ENCODE measurements at regions not wholly inside any gene's neighbourhood (a gene's known extent, or its start where the extent isn't known, plus 50 kb on each side); places are given as distances from the start of the nearest gene placed in this dataset.

DNA sequence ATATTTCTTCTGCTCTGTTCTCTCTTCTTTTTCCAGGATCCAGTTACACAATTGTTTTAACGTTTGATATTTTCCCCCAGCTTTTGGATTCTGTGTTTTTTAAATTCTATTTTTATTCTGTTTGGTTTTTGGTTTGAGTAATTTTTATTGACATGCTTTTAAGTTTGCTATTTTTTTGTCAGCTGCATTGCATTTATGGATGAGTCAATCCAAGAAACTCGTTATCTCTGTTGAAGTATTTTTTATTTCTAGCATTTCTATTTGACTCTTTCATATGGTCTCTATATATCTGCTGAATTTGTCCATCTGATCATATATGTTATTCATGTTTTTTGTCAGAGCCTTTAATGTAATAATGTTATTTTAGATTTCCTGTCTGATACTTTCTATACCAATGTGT, 65.6 kb downstream of the DDIT4L start:
- TF ChIP-seq, protein P1, sequence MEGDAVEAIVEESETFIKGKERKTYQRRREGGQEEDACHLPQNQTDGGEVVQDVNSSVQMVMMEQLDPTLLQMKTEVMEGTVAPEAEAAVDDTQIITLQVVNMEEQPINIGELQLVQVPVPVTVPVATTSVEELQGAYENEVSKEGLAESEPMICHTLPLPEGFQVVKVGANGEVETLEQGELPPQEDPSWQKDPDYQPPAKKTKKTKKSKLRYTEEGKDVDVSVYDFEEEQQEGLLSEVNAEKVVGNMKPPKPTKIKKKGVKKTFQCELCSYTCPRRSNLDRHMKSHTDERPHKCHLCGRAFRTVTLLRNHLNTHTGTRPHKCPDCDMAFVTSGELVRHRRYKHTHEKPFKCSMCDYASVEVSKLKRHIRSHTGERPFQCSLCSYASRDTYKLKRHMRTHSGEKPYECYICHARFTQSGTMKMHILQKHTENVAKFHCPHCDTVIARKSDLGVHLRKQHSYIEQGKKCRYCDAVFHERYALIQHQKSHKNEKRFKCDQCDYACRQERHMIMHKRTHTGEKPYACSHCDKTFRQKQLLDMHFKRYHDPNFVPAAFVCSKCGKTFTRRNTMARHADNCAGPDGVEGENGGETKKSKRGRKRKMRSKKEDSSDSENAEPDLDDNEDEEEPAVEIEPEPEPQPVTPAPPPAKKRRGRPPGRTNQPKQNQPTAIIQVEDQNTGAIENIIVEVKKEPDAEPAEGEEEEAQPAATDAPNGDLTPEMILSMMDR (conservative IDR thresholded peaks at IDR 0.05; ENCODE audit: low read depth, low read length) = no peak
- no peak for TF ChIP-seq EZH2 (IDR thresholded peaks at IDR 0.05; ENCODE audit: borderline replicate concordance, low read depth, low read length, poor library complexity, severe bottlenecking)

Measured in A673 (cell line).